ENCODE measurements at regions not wholly inside any gene's neighbourhood (a gene's known extent, or its start where the extent isn't known, plus 50 kb on each side); places are given as distances from the start of the nearest gene placed in this dataset.

DNA sequence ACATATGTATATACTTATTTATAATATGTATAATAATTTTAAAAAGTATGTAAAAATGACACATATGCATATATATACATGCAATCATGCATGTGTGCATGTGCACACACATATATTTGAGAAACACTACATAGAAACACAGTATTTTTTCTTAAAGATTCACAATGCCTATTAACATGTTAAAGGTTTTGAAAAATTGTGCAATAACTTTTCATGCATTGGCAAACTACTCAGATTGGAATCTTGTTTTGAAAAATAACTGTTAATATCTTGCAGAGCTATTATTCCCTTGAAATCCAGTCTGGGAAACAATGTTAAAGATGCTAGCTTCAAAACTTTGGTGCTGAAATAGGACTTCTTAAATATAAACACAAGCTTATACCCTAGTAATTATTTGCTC is 256.2 kb upstream of the P2RY1 start:
- no peak overlapping the region for H3K27ac Mint-ChIP-seq (ENCODE audit: unreplicated experiment)
- Histone ChIP-seq H3K9me3 (no peaks in the 10 kb centered on the region), H3K27me3 (replicated peaks; ENCODE audit: control insufficient read depth, insufficient read depth, low read length) (no peaks in the 10 kb centered on the region), H3K4me3 (ENCODE audit: low read depth, low read length) (no peak overlapping the region), H3K4me1 (no peaks in the 10 kb centered on the region), H3K36me3 (ENCODE audit: control insufficient read depth, insufficient read depth, low read length) (no peaks in the 10 kb centered on the region)
- intact Hi-C loops (cut with micrococcal nuclease; ENCODE audit: unreplicated experiment): loop anchor here (10.0 kb wide), 2 partner anchors 256 to 356 kb away; partner anchors contain the start of gene P2RY1
- no peak for DNase-seq
- no peaks in the 10 kb centered on the region for H3K9me3 Mint-ChIP-seq (ENCODE audit: unreplicated experiment)
- no peak overlapping the region for H3K4me3 Mint-ChIP-seq (ENCODE audit: unreplicated experiment)
- ChIA-PET CTCF (no interaction called here), POLR2A (no interaction called here)
- H3K4me1 Mint-ChIP-seq (ENCODE audit: low read depth, unreplicated experiment): no peaks in the 10 kb centered on the region
- no TSS peak for BruUV-seq (replicated peaks)
- TF ChIP-seq, protein P1, sequence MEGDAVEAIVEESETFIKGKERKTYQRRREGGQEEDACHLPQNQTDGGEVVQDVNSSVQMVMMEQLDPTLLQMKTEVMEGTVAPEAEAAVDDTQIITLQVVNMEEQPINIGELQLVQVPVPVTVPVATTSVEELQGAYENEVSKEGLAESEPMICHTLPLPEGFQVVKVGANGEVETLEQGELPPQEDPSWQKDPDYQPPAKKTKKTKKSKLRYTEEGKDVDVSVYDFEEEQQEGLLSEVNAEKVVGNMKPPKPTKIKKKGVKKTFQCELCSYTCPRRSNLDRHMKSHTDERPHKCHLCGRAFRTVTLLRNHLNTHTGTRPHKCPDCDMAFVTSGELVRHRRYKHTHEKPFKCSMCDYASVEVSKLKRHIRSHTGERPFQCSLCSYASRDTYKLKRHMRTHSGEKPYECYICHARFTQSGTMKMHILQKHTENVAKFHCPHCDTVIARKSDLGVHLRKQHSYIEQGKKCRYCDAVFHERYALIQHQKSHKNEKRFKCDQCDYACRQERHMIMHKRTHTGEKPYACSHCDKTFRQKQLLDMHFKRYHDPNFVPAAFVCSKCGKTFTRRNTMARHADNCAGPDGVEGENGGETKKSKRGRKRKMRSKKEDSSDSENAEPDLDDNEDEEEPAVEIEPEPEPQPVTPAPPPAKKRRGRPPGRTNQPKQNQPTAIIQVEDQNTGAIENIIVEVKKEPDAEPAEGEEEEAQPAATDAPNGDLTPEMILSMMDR (IDR thresholded peaks at IDR 0.05; ENCODE audit: insufficient read depth in 1 of 2, low read depth in 1 of 2, low read length in 1 of 2, severe bottlenecking in 1 of 2, unreplicated experiment in 1 of 2): no peak
- no peaks in the 10 kb centered on the region for H3K36me3 Mint-ChIP-seq (ENCODE audit: insufficient read depth, unreplicated experiment)
- peaks cover 6% of the 10 kb centered on the region for H3K27me3 Mint-ChIP-seq (ENCODE audit: insufficient read depth, unreplicated experiment)

DNA sequence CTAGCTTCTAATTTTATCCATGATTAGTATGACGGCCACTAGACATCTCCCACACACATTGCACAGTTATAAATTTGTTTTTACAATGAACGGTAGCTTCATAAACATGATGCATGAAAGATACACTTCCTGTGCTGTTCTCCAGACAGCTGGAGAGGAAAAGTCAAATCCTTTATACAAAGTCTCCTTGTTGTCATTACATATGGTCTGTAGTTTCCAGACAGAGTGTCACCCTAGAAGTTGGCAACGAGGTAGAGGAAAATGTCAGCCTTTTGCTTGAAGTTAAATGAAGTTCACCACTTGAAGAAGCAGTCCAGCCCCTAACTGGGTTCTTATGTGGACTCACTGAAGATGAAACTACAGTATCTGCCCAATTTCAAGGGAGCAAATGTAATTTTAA is 253.0 kb upstream of the P2RY1 start:
- H3K36me3 ChIP-seq (ENCODE audit: control insufficient read depth, insufficient read depth, low read length): no peaks in the 10 kb centered on the region
- H3K4me3 Mint-ChIP-seq (ENCODE audit: unreplicated experiment): no peak overlapping the region
- H3K9me3 ChIP-seq: no peaks in the 10 kb centered on the region
- intact Hi-C loops (cut with micrococcal nuclease; ENCODE audit: unreplicated experiment): no loop called here
- no peaks in the 10 kb centered on the region for H3K27me3 ChIP-seq (replicated peaks; ENCODE audit: control insufficient read depth, insufficient read depth, low read length)
- no peaks in the 10 kb centered on the region for H3K9me3 Mint-ChIP-seq (ENCODE audit: unreplicated experiment)
- H3K4me3 ChIP-seq (ENCODE audit: low read depth, low read length): no peak overlapping the region
- TF ChIP-seq, protein P1 (IDR thresholded peaks at IDR 0.05; ENCODE audit: insufficient read depth in 1 of 2, low read depth in 1 of 2, low read length in 1 of 2, severe bottlenecking in 1 of 2, unreplicated experiment in 1 of 2): no peak
- no peaks in the 10 kb centered on the region for H3K4me1 ChIP-seq
- POLR2A ChIA-PET: no interaction called here
- CTCF ChIA-PET: no interaction called here
- no peaks in the 10 kb centered on the region for H3K4me1 Mint-ChIP-seq (ENCODE audit: low read depth, unreplicated experiment)
- no peak overlapping the region for H3K27ac Mint-ChIP-seq (ENCODE audit: unreplicated experiment)
- no peaks in the 10 kb centered on the region for H3K36me3 Mint-ChIP-seq (ENCODE audit: insufficient read depth, unreplicated experiment)
- peaks cover 6% of the 10 kb centered on the region for H3K27me3 Mint-ChIP-seq (ENCODE audit: insufficient read depth, unreplicated experiment)
- no peak for DNase-seq
- no TSS peak for BruUV-seq (replicated peaks)

DNA sequence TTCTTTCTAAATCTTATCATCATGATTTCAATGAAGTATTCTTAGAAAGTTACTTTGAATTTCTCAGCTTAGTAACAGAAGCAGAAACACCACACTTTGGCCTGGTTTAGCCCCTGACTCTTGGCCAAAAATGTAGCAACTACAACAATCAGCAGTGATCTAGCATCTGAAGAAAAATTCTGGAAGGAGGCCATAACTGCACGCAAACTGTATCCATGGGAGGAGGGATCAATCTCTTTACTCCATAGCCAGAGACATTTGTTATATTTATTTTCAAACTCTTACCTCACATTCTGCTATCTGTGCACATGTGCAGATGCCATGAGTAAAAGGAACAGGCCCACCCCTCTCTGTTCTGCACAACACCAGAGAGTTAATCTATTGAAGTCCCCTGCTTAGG is 251.0 kb upstream of the P2RY1 start:
- peaks cover 3% of the 10 kb centered on the region for H3K27me3 Mint-ChIP-seq (ENCODE audit: insufficient read depth, unreplicated experiment)
- intact Hi-C loops (cut with micrococcal nuclease; ENCODE audit: unreplicated experiment): no loop called here
- DNase-seq: no peak
- H3K4me1 Mint-ChIP-seq (ENCODE audit: low read depth, unreplicated experiment): no peaks in the 10 kb centered on the region
- no TSS peak for BruUV-seq (replicated peaks)
- no peak overlapping the region for H3K4me3 Mint-ChIP-seq (ENCODE audit: unreplicated experiment)
- H3K27ac Mint-ChIP-seq (ENCODE audit: unreplicated experiment): no peak overlapping the region
- H3K4me1 ChIP-seq: no peaks in the 10 kb centered on the region
- no peaks in the 10 kb centered on the region for H3K9me3 Mint-ChIP-seq (ENCODE audit: unreplicated experiment)
- TF ChIP-seq, protein P1 (IDR thresholded peaks at IDR 0.05; ENCODE audit: insufficient read depth in 1 of 2, low read depth in 1 of 2, low read length in 1 of 2, severe bottlenecking in 1 of 2, unreplicated experiment in 1 of 2): no peak
- no peaks in the 10 kb centered on the region for H3K36me3 Mint-ChIP-seq (ENCODE audit: insufficient read depth, unreplicated experiment)
- H3K36me3 ChIP-seq (ENCODE audit: control insufficient read depth, insufficient read depth, low read length): no peaks in the 10 kb centered on the region
- no peaks in the 10 kb centered on the region for H3K27me3 ChIP-seq (replicated peaks; ENCODE audit: control insufficient read depth, insufficient read depth, low read length)
- CTCF ChIA-PET: no interaction called here
- no peak overlapping the region for H3K4me3 ChIP-seq (ENCODE audit: low read depth, low read length)
- no peaks in the 10 kb centered on the region for H3K9me3 ChIP-seq
- POLR2A ChIA-PET: no interaction called here

Measured in Caco-2 (cell line).